ENCODE measurements at regions not wholly inside any gene's neighbourhood (a gene's known extent, or its start where the extent isn't known, plus 50 kb on each side); places are given as distances from the start of the nearest gene placed in this dataset.

GRCh38 chr3:110123946-110124345 lies 786.6 kb upstream of the DPPA4 start:
- TF ChIP-seq CTCF (IDR thresholded peaks at IDR 0.05; ENCODE audit: poor library complexity) (no peak), EZH2 (IDR thresholded peaks at IDR 0.05; ENCODE audit: borderline replicate concordance) (no peak)
